GM20000 (cell line): ENCODE measurements at regions not wholly inside any gene's neighbourhood (a gene's known extent, or its start where the extent isn't known, plus 50 kb on each side); places are given as distances from the start of the nearest gene placed in this dataset.

ENCODE experiments used
- DNase-seq: peaks from one replicate; pipeline ENCODE4 v3.0.0; 2012; ENCODE audit warnings: low spot score
- TF ChIP-seq, protein P1 (sequence below): IDR thresholded peaks from 2 replicates; pipeline ENCODE4 v1.5.1; 2012; ENCODE audit warnings: mild to moderate bottlenecking, control low read depth; ENCODE audit errors: extremely low read depth, missing control alignments

GRCh38 chr1:5232537-5232936, 578.1 kb downstream of the AJAP1 start:
- DNase-seq, result no peak
- TF ChIP-seq, protein P1, sequence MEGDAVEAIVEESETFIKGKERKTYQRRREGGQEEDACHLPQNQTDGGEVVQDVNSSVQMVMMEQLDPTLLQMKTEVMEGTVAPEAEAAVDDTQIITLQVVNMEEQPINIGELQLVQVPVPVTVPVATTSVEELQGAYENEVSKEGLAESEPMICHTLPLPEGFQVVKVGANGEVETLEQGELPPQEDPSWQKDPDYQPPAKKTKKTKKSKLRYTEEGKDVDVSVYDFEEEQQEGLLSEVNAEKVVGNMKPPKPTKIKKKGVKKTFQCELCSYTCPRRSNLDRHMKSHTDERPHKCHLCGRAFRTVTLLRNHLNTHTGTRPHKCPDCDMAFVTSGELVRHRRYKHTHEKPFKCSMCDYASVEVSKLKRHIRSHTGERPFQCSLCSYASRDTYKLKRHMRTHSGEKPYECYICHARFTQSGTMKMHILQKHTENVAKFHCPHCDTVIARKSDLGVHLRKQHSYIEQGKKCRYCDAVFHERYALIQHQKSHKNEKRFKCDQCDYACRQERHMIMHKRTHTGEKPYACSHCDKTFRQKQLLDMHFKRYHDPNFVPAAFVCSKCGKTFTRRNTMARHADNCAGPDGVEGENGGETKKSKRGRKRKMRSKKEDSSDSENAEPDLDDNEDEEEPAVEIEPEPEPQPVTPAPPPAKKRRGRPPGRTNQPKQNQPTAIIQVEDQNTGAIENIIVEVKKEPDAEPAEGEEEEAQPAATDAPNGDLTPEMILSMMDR, result no peak

GRCh38 chr1:5231541-5232315, 577.3 kb downstream of the AJAP1 start:
- DNase-seq, result no peak
- TF ChIP-seq, protein P1, result no peak

DNA sequence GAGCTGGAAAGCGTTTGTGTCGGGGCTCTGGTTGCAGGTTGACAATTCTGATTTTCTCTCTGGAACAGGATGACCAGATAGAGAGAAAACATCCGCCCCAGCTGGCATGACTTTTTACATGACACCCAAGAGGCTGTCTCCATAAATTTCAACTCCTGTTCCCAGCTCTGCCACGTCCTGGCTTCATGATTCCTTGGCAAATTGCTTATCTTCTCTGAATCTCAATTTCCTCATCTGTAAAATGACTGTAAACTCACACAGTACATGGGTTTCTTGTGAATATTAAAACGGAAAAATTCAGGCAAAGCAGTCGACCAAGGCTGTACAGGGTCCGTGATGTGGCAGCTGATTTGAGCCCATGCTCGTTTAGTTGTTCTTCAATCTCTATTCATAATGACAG, 572.7 kb downstream of the AJAP1 start:
- TF ChIP-seq, protein P1, result no peak
- no peak for DNase-seq

DNA sequence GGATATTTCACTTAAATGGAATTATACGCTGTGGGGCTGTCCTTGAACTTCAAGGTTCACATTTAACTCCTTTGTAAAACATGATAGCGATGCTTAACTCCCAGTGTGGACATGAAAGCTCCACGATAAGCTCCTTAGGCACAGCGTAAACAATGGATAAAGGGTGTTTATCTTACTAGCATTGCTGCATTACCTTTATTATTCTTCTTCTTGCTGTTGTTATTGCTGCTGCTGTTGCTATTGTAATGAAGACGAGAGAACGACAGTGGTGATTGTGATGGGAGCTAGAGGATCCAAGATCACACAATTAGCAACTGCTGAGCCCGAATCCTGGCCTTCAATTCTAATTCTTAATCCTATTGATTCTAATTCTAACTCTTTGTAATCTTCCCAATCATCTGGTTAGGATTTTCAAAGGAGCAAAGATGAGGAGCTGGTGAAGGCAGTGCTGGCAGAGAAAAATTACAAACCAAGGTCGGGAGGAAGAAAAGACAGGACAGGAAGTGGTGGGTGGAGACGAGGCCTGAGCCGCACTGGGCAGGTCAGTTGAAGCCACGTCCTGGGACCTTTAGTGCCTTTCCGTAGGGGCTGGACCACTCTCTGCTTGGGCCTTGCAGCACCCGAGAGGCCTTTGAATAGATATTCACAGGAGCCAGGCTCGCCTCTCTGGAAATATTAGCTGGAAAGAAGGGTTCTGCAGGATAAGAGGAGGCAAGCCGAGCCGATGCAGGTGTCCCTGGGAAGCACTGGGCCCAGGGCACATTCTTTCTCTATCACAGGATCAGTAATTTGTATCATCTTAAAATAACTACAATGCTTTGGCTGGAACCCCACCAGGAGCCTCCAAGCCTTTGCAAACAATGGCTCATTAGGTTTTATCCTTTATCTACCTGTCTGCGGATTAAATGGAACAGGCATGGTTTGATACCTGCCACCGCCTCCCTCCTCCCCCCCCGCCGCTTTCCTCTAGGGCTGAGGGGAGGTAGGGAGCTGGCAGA, 571.6 kb downstream of the AJAP1 start:
- no peak for DNase-seq
- TF ChIP-seq, protein P1, result no peak

GRCh38 chr1:5223206-5223605, 568.8 kb downstream of the AJAP1 start:
- TF ChIP-seq, protein P1, result no peak
- DNase-seq, result no peak

DNA sequence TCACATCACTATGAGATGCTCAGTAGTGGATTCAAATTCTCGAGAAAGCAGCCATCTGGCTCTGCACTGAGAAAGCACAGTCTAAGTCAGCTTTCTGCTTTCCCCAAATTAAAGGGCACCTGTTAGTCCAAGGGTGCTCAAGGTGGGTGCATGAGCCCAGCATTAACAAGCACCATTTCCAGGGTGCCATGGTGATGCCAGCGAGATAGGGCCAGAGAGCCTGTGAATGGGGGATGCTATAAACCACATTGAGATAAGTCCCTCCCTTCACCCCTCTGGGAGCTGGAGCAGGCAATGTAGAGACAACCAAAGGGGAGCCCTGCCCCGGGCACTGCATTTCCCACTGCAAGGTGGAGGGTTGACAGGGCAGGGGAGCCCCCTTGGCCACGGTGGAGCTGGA, 568.2 kb downstream of the AJAP1 start:
- DNase-seq, result no peak
- TF ChIP-seq, protein P1, result no peak

GRCh38 chr1:5221451-5221850, 567.0 kb downstream of the AJAP1 start:
- no peak for DNase-seq
- TF ChIP-seq, protein P1, result no peak
